ENCODE measurements at regions not wholly inside any gene's neighbourhood (a gene's known extent, or its start where the extent isn't known, plus 50 kb on each side); places are given as distances from the start of the nearest gene placed in this dataset.

DNA sequence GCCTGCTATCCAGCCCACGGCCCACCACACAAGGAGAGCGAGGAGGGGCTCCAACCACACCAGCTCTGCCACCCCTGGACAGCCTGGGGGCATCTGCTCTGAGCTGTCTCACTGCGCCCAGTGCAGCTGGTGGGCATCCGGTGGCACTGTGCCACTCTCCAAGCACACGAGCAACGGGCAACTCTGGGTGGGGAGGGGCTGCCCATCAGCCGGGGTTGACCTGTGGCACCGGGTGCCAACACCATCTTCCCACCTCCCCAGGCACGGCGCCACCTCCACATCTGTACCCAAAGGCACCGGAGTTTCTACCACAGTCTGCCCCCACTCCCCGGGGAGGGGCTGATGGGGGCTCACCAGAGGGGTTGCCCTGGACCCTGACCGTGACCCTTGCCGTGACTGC lies 241.8 kb downstream of the RBFOX3 start:
- TF ChIP-seq POLR2A (IDR thresholded peaks at IDR 0.05) (no peak), CTCF (IDR thresholded peaks at IDR 0.05) (no peak)
- no peak overlapping the region for H3K27ac ChIP-seq
- no peaks in the 10 kb centered on the region for H3K27me3 ChIP-seq
- no peak for DNase-seq
- no peaks in the 10 kb centered on the region for H3K36me3 ChIP-seq
- no peaks in the 10 kb centered on the region for H3K9me3 ChIP-seq
- H3K4me3 ChIP-seq, result no peak overlapping the region
- H3K4me1 ChIP-seq, result peaks cover 0 to 13% (median 0%) of the 10 kb centered on the region in 4 donors

DNA sequence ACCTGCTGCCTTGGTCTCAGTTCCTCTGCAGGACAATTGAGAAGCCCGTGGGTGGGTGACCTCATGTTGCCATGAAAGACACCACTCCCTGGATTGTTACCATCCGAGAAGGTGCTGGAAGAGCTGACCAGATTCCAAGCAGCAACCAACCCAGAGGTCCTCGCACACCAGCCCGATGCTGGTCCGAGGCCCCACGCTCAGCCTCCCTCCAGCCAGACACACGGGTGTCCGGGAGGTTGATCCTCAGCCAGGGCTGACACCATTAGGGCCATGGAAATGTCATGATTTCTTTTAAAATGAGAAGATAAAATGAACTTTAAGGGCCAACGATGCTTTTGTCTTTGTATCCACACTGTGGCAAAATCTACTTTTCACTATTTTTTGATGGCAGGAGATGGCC lies 242.3 kb downstream of the RBFOX3 start:
- Histone ChIP-seq H3K27ac (no peak overlapping the region), H3K9me3 (no peaks in the 10 kb centered on the region), H3K4me1 (peaks cover 0 to 12% (median 0%) of the 10 kb centered on the region in 4 donors), H3K36me3 (no peaks in the 10 kb centered on the region), H3K27me3 (no peaks in the 10 kb centered on the region), H3K4me3 (no peak overlapping the region)
- TF ChIP-seq CTCF (IDR thresholded peaks at IDR 0.05) (no peak), POLR2A (IDR thresholded peaks at IDR 0.05) (no peak)
- no peak for DNase-seq

GRCh38 chr17:79366988-79367571 lies 243.8 kb downstream of the RBFOX3 start:
- H3K9me3 ChIP-seq, result no peaks in the 10 kb centered on the region
- H3K4me1 ChIP-seq, result no peaks in the 10 kb centered on the region
- TF ChIP-seq CTCF (IDR thresholded peaks at IDR 0.05) (no peak), POLR2A (IDR thresholded peaks at IDR 0.05) (no peak)
- no peaks in the 10 kb centered on the region for H3K36me3 ChIP-seq
- H3K4me3 ChIP-seq, result no peak overlapping the region
- no peak for DNase-seq
- H3K27ac ChIP-seq, result no peak overlapping the region
- no peaks in the 10 kb centered on the region for H3K27me3 ChIP-seq

GRCh38 chr17:79365836-79366770 lies 244.7 kb downstream of the RBFOX3 start:
- TF ChIP-seq CTCF (IDR thresholded peaks at IDR 0.05), result no peak
- no peak for TF ChIP-seq POLR2A (IDR thresholded peaks at IDR 0.05)
- Histone ChIP-seq H3K27ac (no peak overlapping the region), H3K4me1 (no peaks in the 10 kb centered on the region), H3K9me3 (no peaks in the 10 kb centered on the region), H3K27me3 (no peaks in the 10 kb centered on the region), H3K4me3 (no peak overlapping the region), H3K36me3 (no peaks in the 10 kb centered on the region)
- no peak for DNase-seq

- Histone ChIP-seq H3K27ac (no peak overlapping the region), H3K4me3 (no peak overlapping the region), H3K9me3 (no peaks in the 10 kb centered on the region), H3K27me3 (no peaks in the 10 kb centered on the region), H3K4me1 (no peaks in the 10 kb centered on the region), H3K36me3 (no peaks in the 10 kb centered on the region)
- no peak for DNase-seq
- TF ChIP-seq POLR2A (IDR thresholded peaks at IDR 0.05) (no peak), CTCF (IDR thresholded peaks at IDR 0.05) (no peak)
Observed at GRCh38 chr17:79365351-79365750, 245.5 kb downstream of the RBFOX3 start.
